HG03064 (cell line): ENCODE measurements at regions not wholly inside any gene's neighbourhood (a gene's known extent, or its start where the extent isn't known, plus 50 kb on each side); places are given as distances from the start of the nearest gene placed in this dataset.
"Not testable (repeated sequence)": the region's sequence is repeated elsewhere in the genome, so short reads cannot be mapped to it uniquely, and the experiment has no call there.

Experiments
- ATAC-seq: cut with Tn5 transposase; IDR thresholded peaks from one replicate; pipeline ENCODE4 v1.9.1; 2021; ENCODE audit warnings: low read depth; ENCODE audit not compliant: unreplicated experiment

DNA sequence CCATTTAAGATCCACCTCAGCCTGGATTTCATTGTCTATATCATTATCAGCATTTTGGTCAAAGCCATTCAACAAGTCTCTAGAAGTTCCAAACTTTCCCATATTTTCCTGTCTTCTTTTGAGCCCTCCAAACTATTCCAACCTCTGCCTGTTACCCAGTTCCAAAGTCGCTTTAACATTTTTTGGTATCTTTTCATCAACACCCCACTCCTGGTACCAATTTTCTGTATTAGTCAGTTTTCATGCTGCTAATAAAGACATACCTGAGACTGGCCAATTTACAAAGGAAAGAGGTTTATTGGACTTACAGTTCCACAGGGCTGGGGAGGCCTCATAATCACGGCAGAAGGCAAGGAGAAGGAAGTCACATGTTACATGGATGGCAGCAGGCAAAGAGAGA, 982.9 kb downstream of the TAF11L14 start:
- not testable (repeated sequence) for ATAC-seq

DNA sequence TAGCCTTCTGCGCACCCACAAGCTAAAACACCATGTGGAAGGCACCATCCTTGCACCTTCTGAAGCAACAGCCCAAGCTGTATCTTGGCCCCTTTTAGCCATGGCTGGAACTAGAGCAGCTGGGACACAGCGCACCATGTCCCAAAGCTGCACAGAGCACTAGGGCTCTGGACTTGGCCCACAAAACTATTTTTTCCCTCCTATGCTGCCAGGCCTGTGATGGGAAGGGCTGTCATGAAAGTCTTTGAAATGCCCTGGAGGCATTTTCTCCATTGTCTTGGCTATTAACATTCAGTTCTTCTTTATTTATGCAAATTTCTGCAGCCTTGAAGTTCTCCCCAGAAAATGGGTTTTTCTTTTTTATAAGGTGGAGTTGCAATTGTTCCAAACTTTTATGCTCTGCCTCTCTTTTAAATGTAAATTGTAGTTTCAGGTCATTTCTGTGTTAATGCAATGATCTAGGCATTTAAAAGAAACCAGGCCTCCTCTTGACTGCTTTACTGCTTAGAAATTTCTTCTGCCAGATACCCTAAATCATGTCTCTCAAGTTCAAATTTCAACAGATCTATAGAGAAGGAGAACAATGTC, 996.3 kb downstream of the TAF11L14 start:
- ATAC-seq = no peak

DNA sequence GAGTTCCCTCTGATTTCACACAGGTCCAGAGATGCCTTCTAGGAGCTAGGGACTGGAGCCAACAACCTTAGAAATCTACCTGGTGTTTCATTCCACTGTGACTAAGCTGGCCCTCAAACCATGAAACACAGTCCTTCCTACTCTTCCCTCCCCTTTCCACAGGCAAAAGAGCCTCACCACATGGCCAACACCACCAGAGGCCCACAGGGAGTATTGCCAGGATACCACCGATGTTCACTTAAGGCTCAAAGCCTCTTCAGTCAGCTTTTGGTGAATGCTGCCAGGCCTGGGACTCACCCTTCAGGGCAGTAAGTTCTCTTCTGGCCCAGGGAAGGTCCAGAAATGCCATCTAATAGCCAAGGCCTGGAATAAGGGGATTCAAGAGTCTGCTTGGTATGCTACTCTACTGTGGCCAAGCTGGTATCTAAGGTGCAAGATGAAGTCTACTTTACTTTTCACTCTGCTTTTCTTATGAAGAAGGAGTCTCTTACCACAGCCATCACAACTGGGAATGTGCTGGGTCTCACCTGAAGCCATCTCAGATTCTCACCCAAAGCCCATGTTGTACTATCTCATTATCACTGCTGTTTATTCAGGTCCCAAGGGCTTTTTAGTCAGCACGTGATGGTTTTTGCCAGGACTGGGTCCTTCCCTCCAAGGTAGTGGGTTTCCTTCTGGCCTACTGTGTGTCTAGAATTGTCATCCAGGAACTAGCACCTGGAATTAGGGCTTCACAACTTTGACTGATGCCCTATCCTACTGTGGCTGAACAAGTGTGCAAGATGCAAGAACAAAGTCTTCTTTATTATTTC, 1018.4 kb downstream of the TAF11L14 start:
- ATAC-seq = no peak

DNA sequence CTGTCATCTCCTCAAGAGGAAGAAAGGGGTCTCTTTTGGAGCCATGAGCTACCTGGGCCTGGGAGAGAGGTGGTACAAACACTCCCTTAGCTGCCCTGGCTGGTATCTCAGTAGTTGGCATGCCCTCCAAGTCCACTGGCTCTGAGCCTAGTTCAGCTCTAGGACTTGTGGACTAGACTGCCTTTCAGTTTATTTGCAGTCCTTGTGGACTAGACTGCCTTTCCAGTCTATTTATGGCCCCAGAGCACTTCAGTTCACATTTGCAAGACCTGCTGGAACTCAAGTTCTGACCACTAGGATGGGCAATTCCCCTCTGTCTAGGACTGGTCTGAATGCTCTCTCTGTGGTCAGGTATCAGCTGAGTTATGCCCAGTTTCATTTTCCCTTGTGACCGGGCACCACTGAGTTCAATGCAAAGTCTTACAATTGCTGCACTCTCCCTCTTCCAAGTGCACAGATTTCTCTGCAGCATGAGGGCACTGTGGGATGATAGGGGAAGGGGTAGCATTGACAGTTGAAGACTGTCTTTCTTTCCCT, 1019.0 kb downstream of the TAF11L14 start:
- ATAC-seq = peak; percentile 87

DNA sequence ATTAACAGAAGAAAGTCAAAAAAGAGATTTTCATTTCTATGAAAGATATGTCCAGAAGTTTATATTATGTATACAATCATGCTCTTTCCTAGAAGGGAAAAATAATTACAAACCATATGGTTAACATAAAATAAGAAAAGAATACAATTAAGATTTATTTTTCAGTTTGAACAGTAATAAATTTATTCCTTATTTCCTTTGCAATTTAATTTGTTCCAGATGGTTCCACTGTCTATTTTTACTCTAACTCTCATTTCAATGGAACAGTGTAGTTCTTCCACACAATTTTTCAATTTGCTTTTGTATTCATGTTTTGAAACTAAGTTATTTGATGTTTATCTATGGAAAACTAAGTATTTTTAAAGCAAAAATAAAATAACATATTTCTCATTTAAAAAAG, 1026.3 kb downstream of the TAF11L14 start:
- ATAC-seq = no peak

DNA sequence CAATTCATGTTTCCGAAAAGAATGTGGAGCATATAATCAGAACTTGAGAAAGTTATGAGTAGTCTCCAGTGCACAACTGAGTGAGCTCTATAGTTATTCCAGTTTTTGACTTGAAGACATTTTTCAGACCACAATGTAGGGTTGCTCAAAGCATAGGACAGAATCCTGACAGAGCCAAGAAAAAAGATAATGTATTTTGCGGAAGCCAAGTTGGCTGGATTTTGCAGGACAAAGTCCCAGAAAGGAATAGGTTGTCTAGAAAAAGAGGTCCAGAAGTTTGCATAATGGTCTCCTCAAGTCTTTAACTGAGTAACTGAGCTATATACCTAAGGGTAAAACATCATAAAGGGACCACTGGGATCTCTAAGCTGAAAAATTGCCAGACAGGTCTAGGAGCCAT, 1028.0 kb downstream of the TAF11L14 start:
- ATAC-seq = no peak

DNA sequence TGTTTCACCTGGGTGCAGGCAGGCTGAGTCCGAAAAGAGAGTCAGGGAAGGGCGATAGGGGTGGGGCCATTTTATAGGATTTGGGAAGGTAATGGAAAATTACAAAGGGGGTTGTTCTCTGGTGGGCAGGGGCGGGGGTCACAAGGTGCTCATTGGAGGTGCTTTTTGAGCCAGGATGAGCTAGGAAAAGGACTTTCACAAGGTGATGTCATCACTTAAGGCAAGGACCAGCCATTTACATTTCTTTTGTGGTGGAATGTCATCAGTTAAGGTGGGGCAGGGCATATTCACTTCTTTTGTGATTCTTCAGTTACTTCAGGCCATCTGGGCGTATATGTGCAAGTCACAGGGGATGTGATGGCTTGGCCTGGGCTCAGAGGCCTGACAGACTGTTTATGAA, 1040.0 kb downstream of the TAF11L14 start:
- not testable (repeated sequence) for ATAC-seq

DNA sequence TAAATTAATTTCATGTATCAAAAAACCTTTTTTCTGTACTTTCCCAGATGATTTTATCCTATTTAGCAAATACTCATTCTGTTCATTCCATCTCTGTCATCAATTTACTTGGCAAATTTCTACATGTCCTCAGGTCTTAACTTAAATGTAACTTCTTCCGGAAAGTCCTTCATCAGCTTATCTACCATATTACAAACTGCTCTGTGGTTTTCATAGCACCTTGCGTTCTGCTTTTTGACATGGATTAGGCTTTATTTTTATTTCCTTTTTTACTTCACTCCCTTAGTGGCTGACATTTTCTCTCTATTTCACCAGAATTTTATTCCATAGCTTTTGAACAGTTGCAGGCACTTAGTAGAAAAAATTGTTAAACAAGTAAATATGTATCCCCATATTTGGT, 1040.8 kb downstream of the TAF11L14 start:
- ATAC-seq = no peak

DNA sequence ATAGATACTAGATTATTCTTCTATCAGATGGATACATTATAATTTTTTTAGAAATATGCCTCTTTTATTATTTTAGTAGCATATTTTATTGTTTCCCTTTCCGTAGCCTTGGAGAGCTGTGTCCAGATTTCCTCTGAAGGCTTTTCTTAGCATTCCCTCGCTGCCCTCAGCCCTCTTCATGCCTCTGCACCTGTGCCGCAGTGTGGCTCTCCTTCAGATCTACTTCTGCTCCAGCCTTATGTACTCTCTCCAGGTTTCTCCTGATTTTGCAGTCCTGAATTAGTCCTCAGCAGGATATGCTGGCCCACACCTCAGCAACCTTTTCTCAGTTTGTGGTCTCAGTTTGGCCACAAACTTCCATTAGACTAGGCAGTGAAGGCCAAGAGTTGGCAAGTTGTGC, 1052.0 kb downstream of the TAF11L14 start:
- ATAC-seq = no peak

DNA sequence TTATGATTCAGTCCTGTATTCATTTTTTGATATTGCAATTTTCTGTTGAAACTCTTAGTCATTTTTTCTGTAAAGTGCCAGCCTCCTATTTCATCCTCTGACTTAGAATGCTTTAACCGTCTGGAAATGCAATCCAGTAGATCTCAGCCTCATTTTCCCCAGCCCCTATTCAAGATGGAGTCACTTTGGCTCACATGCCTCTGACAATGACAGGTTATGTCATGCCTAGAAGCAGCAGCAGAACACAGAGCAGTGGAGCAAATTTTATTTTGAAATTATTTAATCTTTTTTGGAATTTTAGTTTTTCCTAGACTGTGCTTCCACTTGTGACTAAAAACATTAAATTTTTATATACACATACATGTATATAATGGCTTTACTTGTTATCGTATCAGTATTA, 1053.2 kb downstream of the TAF11L14 start:
- ATAC-seq = no peak

DNA sequence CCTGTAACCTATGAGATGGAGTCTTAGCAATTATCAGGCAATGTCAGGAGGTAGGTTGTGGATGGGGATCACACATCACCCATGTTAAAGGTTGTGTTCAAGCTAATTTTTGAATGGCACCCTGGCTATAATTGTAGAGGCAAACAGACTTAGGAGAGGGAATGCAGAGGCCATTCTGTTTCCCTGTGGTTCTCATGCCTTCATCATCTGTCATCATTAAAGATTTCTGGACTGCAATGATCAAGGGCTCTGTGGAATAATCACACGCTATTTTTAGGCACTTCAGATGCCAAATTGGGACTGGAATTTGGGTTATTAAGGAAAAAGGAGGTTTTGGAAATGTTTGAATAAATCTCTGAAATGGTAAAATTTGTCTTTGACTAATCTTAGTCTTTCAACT, 1065.4 kb downstream of the TAF11L14 start:
- no peak for ATAC-seq

DNA sequence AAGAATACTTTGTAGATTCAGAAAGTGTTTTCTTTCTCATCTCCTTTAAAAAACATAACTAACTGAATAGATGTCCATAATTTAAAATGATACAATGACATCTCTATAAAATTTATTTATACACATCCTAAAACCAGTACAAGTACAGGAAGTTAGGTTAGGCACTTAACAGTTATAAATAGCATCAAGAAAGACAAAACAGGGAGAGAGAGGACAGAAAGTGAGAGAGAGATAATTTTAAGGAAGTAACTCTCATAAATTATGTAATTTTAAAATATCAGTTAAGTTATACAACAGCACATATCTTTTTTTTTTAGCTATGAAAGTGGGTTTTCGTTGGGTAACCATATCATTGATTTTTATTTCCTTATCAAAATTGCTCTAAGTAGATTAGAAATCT, 1068.6 kb downstream of the TAF11L14 start:
- no peak for ATAC-seq

DNA sequence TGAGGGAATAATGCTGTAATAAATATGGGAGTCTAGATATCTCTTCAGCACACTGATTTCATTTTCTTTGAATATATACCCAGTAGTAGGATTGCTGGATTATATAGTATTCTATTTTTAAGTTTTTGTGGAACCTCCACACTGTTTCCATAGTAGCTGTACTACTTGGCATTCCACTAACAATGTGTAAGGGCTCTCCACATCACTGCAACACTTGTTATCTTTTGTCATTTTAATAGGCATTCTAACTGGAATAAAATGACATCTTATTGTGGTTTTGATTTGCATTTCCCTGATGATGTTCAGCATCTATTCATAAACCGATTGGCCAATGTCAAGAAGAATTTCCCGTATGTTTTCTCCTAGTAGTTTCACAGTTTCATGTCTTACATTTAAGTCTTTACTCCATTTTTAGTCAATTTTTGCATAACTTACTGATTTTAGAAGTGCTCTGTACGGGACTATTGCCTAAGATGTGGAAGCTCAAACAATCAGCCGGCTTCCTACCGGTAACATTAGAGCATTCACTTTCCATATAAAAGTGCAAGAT, 1078.8 kb downstream of the TAF11L14 start:
- no peak for ATAC-seq

DNA sequence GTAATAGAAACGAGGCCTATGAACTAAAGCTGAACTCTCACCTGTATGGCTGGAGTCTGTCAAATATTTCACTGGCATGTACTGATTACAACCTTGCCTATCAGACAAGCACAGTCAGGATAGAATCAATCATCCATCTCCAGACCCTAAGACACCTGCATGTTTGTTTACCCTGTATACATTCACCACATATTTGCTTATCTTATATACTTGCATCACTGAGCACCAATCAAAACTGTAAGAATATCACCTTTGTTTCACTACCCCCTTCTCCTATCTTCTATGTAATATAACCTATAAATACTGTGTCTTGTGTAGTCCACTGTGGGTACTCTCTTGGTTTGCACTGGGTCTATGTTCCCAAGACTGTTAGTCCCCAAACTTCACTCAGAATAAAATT, 1085.7 kb downstream of the TAF11L14 start:
- ATAC-seq = no peak

DNA sequence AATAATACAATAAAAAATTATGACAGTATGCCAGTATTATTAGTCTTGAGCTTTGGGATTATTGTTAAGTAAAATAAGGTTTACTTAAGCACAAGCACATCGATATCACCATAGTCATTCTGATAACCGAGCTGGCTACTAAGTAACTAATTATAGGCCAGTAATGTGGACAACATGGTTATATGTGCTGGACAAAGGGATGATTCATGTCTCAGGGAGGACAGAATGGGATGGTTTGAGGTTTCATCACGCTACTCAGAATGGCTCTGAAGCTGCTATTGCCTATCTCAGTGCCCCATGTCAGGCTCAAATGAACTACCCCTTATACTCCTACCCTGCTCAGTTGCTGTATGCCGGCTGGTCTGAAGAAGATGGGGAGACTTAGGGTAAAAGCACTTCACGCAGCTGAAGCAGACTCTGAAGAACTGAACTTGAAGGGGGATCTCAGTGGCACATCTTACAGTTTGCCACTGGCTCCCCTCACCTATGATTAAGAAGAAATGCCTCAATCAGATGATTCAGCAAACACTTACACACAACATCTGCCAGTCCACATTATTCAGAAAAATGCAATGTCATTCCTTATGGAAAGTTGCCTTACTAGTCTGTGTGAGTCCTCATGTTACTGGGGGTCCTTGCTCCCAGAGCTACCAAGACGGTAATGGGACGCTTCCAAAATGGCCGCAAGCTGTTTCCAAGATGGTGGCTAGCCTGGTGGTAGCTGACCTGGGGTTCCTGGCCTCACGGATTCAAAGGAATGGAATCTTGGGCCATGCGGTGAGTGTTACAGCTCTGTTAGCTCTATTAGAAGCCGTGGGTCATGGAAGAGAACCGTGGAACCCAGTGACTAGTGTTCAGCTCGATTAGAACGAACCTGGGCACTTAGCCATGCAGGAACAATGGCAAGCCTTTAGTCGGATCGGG, 1098.6 kb downstream of the TAF11L14 start:
- no peak for ATAC-seq

DNA sequence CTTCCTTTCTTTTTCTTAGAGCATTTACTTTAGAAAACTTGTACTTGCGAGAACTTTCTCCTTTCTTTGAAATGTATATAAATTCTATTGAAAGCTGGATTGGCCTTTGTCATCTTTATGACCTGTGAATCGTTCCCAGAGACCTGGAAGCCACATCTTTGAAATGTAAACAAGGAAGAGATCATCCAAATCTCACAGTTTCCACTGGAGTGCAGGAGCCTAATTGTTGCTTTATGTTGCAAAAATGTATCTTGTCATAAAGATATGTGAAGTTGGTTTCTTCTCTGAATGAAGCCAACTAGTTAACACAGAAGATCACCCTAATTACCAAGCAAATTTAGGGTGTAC, 1101.8 kb downstream of the TAF11L14 start:
- no peak for ATAC-seq

DNA sequence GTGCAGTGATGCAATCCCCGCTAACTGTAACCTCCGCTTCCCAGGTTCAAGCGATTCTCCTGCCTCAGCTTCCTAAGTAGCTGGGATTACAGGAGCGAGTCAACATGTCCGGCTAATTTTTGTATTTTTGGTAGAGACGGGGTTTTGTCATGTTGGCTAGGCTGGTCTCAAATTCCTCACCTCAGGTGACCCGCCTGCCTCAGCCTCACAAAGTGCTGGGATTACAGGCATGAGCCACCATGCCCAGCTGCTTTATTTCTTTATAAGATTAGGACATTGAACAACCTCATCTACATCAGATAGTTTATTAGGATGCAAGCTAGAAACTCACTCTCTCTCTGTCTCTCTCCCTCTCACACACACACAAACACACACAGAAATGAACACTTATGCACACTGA, 1102.5 kb downstream of the TAF11L14 start:
- ATAC-seq = not testable (repeated sequence)

DNA sequence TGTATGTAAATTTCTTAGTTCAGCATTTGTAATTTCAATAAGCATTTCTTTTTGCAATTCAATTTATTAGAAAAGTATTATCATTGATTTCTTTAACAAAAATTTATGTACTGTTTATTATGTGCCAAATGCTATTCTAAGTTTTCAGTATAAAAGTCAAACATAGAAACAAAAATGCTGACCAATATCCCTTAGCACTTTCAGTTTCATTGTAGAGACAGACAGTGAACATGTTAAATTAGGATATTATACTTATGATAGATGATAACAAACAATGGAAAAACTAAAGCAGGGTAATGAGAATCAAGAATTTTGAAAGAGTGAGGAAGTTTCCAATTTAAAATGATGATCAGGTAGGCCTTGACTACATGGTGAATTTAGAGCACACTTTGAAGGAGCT, 1106.0 kb downstream of the TAF11L14 start:
- no peak for ATAC-seq

DNA sequence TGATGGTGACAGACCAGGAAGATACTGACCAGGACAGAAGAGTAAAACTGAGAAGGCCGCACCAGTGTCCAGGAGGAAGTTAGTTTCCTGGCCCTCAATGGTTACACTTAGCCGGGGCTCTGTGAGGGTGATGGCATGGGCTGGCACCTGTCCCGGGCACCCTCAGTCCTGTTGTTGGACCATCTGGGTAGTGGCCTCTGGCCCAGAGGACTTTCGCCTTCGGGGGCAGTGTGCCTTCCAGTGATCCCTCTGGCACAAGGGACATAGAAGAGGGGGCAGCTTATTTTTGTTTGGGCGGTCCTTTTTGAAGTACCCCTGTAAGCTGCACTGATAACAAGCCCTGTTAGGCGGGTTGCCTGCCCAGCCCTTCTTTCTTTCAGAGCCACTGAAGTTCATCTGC, 1108.6 kb downstream of the TAF11L14 start:
- no peak for ATAC-seq

DNA sequence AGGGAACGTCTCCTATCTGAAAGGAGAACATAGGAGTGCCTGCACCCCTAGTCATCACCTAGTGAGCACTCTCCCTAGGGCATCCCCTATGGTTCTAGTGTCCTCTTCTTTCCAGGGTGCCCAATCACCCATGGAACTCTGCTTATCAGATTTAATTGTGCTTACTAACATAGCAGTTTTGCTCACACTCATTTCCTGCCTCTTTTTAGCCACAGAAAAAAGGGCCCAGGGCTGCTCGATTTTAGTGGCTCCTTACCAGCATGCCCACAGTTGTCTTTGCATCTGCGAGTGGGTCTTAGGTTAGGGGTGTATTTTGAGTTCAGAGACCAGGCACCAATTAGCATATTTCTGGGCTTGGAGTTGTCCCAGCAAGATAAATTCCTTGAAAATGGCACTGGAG, 1110.2 kb downstream of the TAF11L14 start:
- no peak for ATAC-seq
